ENCODE measurements at regions not wholly inside any gene's neighbourhood (a gene's known extent, or its start where the extent isn't known, plus 50 kb on each side); places are given as distances from the start of the nearest gene placed in this dataset.

DNA sequence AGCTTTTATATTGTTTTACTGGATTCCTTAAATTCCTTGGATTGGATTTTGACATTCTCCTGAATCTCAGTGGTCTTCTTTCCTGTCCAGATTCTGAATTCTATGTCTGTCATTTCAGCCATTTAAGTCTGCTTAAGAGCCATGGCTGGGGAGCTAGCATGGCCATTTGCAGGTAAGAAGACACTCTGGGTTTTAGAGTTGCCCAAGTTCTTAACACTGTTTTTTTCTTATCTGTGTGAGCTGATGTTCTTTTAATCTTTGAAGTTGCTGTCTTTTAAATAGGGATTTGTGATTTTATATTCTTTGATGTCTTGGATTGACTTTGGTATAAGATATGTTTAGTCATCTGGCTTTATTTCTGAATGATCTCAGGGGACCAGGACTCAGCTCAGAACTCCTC, 677.2 kb downstream of the CCDC85A start:
- no peak overlapping the region for H3K4me3 ChIP-seq (replicated peaks; ENCODE audit: low read depth, low read length)

GRCh38 chr2:56871644-56872043, 687.9 kb downstream of the CCDC85A start:
- no peak for DNase-seq (ENCODE audit: extremely low read depth, insufficient read length)
- TF ChIP-seq, protein P1, sequence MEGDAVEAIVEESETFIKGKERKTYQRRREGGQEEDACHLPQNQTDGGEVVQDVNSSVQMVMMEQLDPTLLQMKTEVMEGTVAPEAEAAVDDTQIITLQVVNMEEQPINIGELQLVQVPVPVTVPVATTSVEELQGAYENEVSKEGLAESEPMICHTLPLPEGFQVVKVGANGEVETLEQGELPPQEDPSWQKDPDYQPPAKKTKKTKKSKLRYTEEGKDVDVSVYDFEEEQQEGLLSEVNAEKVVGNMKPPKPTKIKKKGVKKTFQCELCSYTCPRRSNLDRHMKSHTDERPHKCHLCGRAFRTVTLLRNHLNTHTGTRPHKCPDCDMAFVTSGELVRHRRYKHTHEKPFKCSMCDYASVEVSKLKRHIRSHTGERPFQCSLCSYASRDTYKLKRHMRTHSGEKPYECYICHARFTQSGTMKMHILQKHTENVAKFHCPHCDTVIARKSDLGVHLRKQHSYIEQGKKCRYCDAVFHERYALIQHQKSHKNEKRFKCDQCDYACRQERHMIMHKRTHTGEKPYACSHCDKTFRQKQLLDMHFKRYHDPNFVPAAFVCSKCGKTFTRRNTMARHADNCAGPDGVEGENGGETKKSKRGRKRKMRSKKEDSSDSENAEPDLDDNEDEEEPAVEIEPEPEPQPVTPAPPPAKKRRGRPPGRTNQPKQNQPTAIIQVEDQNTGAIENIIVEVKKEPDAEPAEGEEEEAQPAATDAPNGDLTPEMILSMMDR (IDR thresholded peaks at IDR 0.05; ENCODE audit: insufficient read depth, low read length, poor library complexity, severe bottlenecking): no peak
- H3K27me3 ChIP-seq (replicated peaks; ENCODE audit: control insufficient read depth, insufficient read depth, low read length): no peaks in the 10 kb centered on the region
- no peak overlapping the region for H3K4me3 ChIP-seq (replicated peaks; ENCODE audit: low read depth, low read length)
- H3K36me3 ChIP-seq (ENCODE audit: control insufficient read depth, insufficient read depth, low read length): no peaks in the 10 kb centered on the region

More for the DNA sequence above, 677.2 kb downstream of the CCDC85A start:
- DNase-seq (ENCODE audit: extremely low read depth, insufficient read length): no peak
- TF ChIP-seq, protein P1 (IDR thresholded peaks at IDR 0.05; ENCODE audit: insufficient read depth, low read length, poor library complexity, severe bottlenecking): no peak
- no peaks in the 10 kb centered on the region for H3K36me3 ChIP-seq (ENCODE audit: control insufficient read depth, insufficient read depth, low read length)
- no peaks in the 10 kb centered on the region for H3K27me3 ChIP-seq (replicated peaks; ENCODE audit: control insufficient read depth, insufficient read depth, low read length)

DNA sequence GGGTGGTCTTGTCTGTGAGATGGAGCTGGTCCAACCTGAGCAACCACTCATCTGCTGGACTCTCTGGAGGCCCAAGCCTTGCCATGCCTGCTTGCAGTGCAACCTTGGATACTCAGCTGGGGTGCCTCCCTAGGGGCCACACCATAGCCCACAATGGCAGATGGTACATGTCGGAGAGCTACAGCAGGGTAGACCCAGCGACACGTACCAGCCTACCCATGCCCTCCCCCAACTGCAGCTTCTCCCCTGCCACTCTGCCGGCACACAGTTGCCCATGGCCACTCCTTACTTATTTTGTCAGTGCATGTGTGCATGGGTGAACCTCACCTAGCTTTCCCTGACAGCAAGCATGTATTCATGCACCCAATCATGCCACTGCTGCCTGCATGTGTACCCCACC, 690.9 kb downstream of the CCDC85A start:
- no peak for DNase-seq (ENCODE audit: extremely low read depth, insufficient read length)
- H3K36me3 ChIP-seq (ENCODE audit: control insufficient read depth, insufficient read depth, low read length): no peaks in the 10 kb centered on the region
- TF ChIP-seq, protein P1 (IDR thresholded peaks at IDR 0.05; ENCODE audit: insufficient read depth, low read length, poor library complexity, severe bottlenecking): no peak
- H3K4me3 ChIP-seq (replicated peaks; ENCODE audit: low read depth, low read length): no peak overlapping the region
- no peaks in the 10 kb centered on the region for H3K27me3 ChIP-seq (replicated peaks; ENCODE audit: control insufficient read depth, insufficient read depth, low read length)

GRCh38 chr2:56889738-56890137, 705.9 kb downstream of the CCDC85A start:
- TF ChIP-seq, protein P1 (IDR thresholded peaks at IDR 0.05; ENCODE audit: insufficient read depth, low read length, poor library complexity, severe bottlenecking): no peak
- no peak for DNase-seq (ENCODE audit: extremely low read depth, insufficient read length)

GRCh38 chr2:56892382-56892781, 708.6 kb downstream of the CCDC85A start:
- H3K27me3 ChIP-seq (replicated peaks; ENCODE audit: control insufficient read depth, insufficient read depth, low read length): no peaks in the 10 kb centered on the region
- no peaks in the 10 kb centered on the region for H3K36me3 ChIP-seq (ENCODE audit: control insufficient read depth, insufficient read depth, low read length)
- H3K4me3 ChIP-seq (replicated peaks; ENCODE audit: low read depth, low read length): no peak overlapping the region
- no peak for DNase-seq (ENCODE audit: extremely low read depth, insufficient read length)
- TF ChIP-seq, protein P1 (IDR thresholded peaks at IDR 0.05; ENCODE audit: insufficient read depth, low read length, poor library complexity, severe bottlenecking): no peak

More at GRCh38 chr2:56889738-56890137, 705.9 kb downstream of the CCDC85A start:
- H3K4me3 ChIP-seq (replicated peaks; ENCODE audit: low read depth, low read length): no peak overlapping the region
- no peaks in the 10 kb centered on the region for H3K27me3 ChIP-seq (replicated peaks; ENCODE audit: control insufficient read depth, insufficient read depth, low read length)
- H3K36me3 ChIP-seq (ENCODE audit: control insufficient read depth, insufficient read depth, low read length): no peaks in the 10 kb centered on the region

- Histone ChIP-seq H3K4me3 (replicated peaks; ENCODE audit: low read depth, low read length) (no peak overlapping the region), H3K27me3 (replicated peaks; ENCODE audit: control insufficient read depth, insufficient read depth, low read length) (no peaks in the 10 kb centered on the region), H3K36me3 (ENCODE audit: control insufficient read depth, insufficient read depth, low read length) (no peaks in the 10 kb centered on the region)
- no peak for DNase-seq (ENCODE audit: extremely low read depth, insufficient read length)
- TF ChIP-seq, protein P1 (IDR thresholded peaks at IDR 0.05; ENCODE audit: insufficient read depth, low read length, poor library complexity, severe bottlenecking): no peak
Observed at GRCh38 chr2:56898986-56899385, 715.2 kb downstream of the CCDC85A start.
